HFFc6 (cell line): ENCODE measurements at regions not wholly inside any gene's neighbourhood (a gene's known extent, or its start where the extent isn't known, plus 50 kb on each side); places are given as distances from the start of the nearest gene placed in this dataset.

Experiments used
- DNase-seq: peaks from one replicate; pipeline ENCODE4 v3.0.0-alpha.2; 2018
- H3K27ac Mint-ChIP-seq: 2 replicates; pipeline ENCODE4 v1.8.0; 2020; ENCODE audit warnings: mild to moderate bottlenecking, mixed read lengths
- H3K27me3 Mint-ChIP-seq: 2 replicates; pipeline ENCODE4 v1.8.0; 2021; ENCODE audit warnings: mild to moderate bottlenecking, moderate library complexity, mixed read lengths; ENCODE audit not compliant: insufficient read depth
- H3K36me3 Mint-ChIP-seq: 2 replicates; pipeline ENCODE4 v1.8.0; 2021; ENCODE audit warnings: low read depth, mixed read lengths
- H3K4me1 Mint-ChIP-seq: 2 replicates; pipeline ENCODE4 v1.8.0; 2020; ENCODE audit warnings: low read depth, mixed read lengths
- H3K4me3 Mint-ChIP-seq: 2 replicates; pipeline ENCODE4 v1.8.0; 2020; ENCODE audit warnings: mild to moderate bottlenecking, moderate library complexity, mixed read lengths
- H3K9me3 Mint-ChIP-seq: 2 replicates; pipeline ENCODE4 v1.8.0; 2020; ENCODE audit warnings: mild to moderate bottlenecking, mixed read lengths
- TF ChIP-seq, protein P1 (sequence below): fragments of 200-600 bp; sonication (generic); IDR thresholded peaks from 2 replicates; pipeline ENCODE4 v1.5.0; 2021; ENCODE audit warnings: antibody characterized with exemption, mild to moderate bottlenecking

DNA sequence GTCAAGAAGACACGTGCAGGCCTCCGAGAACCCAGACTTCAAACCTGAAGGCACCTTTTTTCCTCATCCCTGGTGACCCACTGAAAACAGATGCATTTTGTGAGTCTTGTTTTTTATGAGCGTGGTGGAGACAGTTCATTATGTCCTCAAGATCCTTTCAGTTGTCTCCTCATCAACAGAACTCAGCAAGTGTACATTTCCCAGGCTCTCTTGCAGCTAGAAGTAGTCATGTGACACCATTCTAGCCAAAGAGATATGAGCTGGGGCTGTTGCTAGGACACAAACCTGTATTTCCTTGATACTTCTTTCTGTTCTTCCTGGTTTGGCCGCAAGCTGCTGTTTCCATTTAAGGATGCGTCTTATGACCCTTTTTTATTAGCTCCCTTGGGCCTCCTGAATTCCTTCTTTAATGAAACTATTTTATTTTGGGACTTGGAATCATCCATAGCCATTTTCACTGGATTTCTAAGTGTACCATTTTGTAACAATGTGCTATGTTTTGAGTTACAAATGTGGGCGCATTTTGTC, 135.7 kb upstream of the FOXF1 start:
- peaks cover 2% of the 10 kb centered on the region for H3K27me3 Mint-ChIP-seq
- peaks cover 40% of the 10 kb centered on the region for H3K4me1 Mint-ChIP-seq
- peak overlapping the region; percentile 69; the same call in 1 of the 2 replicates for H3K27ac Mint-ChIP-seq
- no peak for DNase-seq
- no peak overlapping the region for H3K4me3 Mint-ChIP-seq
- TF ChIP-seq, protein P1, sequence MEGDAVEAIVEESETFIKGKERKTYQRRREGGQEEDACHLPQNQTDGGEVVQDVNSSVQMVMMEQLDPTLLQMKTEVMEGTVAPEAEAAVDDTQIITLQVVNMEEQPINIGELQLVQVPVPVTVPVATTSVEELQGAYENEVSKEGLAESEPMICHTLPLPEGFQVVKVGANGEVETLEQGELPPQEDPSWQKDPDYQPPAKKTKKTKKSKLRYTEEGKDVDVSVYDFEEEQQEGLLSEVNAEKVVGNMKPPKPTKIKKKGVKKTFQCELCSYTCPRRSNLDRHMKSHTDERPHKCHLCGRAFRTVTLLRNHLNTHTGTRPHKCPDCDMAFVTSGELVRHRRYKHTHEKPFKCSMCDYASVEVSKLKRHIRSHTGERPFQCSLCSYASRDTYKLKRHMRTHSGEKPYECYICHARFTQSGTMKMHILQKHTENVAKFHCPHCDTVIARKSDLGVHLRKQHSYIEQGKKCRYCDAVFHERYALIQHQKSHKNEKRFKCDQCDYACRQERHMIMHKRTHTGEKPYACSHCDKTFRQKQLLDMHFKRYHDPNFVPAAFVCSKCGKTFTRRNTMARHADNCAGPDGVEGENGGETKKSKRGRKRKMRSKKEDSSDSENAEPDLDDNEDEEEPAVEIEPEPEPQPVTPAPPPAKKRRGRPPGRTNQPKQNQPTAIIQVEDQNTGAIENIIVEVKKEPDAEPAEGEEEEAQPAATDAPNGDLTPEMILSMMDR, result no peak
- H3K36me3 Mint-ChIP-seq, result peaks cover 19% of the 10 kb centered on the region
- H3K9me3 Mint-ChIP-seq, result peaks cover 16% of the 10 kb centered on the region

DNA sequence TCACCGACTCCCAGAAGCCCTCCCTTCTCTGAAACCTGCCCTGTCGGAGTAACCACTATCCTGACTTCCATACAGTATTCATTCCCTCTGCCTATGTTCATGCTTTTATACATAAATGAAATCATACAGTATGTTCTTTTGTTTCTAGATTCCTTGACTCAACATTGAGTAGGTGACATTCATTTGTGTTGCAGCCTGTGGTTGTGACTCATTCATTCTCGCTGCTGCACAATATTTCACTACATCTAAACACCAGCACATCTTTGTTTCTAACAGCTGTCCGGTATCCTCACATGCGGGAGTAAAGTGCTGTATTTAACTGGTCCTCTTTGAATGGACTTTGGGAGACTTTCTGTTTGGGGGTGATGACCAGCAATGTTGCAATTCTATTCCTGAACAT, 135.0 kb upstream of the FOXF1 start:
- Mint-ChIP-seq H3K27ac (peak overlapping the region; percentile 69), H3K4me3 (peak overlapping the region; percentile 34), H3K4me1 (peaks cover 41% of the 10 kb centered on the region), H3K27me3 (peaks cover 2% of the 10 kb centered on the region), H3K36me3 (peaks cover 19% of the 10 kb centered on the region), H3K9me3 (peaks cover 16% of the 10 kb centered on the region)
- TF ChIP-seq, protein P1, result no peak
- peak; percentile 68 for DNase-seq

DNA sequence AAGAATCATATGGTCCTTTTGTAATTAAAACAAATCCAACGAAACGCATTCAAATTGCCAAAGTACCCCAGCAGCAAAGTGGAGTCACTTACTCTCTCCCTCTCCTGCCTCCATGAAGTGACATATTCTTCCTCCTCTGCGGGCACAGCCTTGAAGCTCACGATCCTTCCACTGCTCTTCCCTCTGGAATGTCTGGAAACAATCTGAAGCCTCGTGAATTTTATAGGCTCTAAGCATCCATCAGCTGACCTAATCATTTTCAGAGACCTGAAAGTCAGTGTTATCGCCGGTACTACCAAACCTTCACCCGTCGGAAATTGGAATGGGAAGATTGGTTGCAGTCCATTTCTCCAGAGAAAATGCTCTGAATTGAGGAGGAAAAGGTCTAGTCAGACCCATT, 134.5 kb upstream of the FOXF1 start:
- Mint-ChIP-seq H3K36me3 (peaks cover 19% of the 10 kb centered on the region), H3K4me1 (peaks cover 45% of the 10 kb centered on the region), H3K4me3 (peak overlapping the region; percentile 34), H3K27me3 (peaks cover 2% of the 10 kb centered on the region), H3K9me3 (peaks cover 16% of the 10 kb centered on the region), H3K27ac (peak overlapping the region; percentile 69)
- DNase-seq, result no peak
- TF ChIP-seq, protein P1, result no peak

DNA sequence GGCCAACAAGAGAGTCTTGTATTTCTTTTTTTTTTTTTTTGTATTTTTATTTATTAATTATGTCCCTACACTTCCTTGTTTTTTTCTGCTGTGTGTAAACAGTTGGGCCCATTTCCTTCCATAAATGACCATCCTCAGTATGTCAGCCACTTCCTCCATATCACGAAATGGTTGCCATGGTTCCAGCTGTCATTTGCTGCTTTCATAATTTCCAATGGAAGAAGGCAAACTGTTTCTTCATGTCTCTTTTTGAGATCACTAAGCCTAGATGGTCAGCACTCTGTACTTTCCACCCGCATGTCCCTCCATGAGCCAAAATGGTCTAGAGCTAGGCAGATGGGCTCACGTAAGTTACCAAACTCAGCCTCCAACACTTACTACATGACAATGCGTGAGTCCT, 133.5 kb upstream of the FOXF1 start:
- peaks cover 55% of the 10 kb centered on the region for H3K4me1 Mint-ChIP-seq
- no peak for DNase-seq
- H3K4me3 Mint-ChIP-seq, result no peak overlapping the region
- TF ChIP-seq, protein P1, result no peak
- H3K9me3 Mint-ChIP-seq, result peaks cover 16% of the 10 kb centered on the region
- peaks cover 2% of the 10 kb centered on the region for H3K27me3 Mint-ChIP-seq
- no peak overlapping the region for H3K27ac Mint-ChIP-seq
- peaks cover 19% of the 10 kb centered on the region for H3K36me3 Mint-ChIP-seq

DNA sequence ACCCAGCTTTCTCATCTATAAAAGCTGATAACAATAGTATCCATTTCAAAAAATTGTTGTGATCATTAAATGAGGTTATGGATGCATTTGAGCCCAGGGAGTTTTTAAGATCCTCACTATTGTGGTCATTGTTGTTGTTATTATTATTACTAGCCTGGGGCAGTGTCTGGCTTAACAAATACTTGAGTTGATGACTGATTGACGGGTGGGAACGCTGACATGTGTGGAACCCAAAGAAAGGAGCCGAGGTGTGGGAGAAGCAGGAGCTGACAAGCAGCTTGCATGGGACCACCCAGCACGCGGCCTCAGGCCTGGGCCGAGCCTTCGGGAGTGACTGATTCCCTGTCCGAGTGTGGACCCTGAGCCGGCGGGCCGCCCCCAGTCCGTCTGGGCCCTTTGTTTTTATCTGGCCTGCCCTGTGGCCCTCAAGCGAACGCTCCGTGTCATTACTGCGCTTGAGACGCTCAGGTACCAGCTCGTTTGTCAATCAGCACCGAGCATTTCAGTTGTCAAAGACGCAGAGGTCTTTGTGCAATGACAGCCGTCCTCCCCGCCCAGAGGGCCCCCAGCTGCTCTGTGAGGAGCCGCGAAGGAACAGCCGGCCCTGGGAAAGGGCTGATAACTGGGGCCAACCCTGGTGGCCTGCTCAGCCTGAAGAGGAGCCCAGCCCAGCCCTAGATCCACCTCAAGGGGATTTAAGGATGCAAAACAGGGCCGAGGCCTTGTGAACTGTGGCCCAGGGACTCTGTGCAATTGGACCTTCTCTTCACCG, 132.9 kb upstream of the FOXF1 start:
- H3K9me3 Mint-ChIP-seq, result peaks cover 16% of the 10 kb centered on the region
- H3K36me3 Mint-ChIP-seq, result peaks cover 19% of the 10 kb centered on the region
- TF ChIP-seq, protein P1, result no peak
- no peak for DNase-seq
- no peak overlapping the region for H3K4me3 Mint-ChIP-seq
- no peaks in the 10 kb centered on the region; the same call in 1 of the 2 replicates for H3K27me3 Mint-ChIP-seq
- H3K27ac Mint-ChIP-seq, result no peak overlapping the region
- peaks cover 59% of the 10 kb centered on the region for H3K4me1 Mint-ChIP-seq
